ENCODE measurements at regions not wholly inside any gene's neighbourhood (a gene's known extent, or its start where the extent isn't known, plus 50 kb on each side); places are given as distances from the start of the nearest gene placed in this dataset.

- no peaks in the 10 kb centered on the region for H3K27me3 ChIP-seq
- no peaks in the 10 kb centered on the region for H3K9me2 ChIP-seq (replicated peaks; ENCODE audit: insufficient read depth)
- no peaks in the 10 kb centered on the region for H3K36me3 ChIP-seq (replicated peaks; ENCODE audit: insufficient read depth, low read depth)
- H3K27ac ChIP-seq = no peak overlapping the region
- H3K79me2 ChIP-seq = no peaks in the 10 kb centered on the region
- no peak overlapping the region for H3K4me2 ChIP-seq
- no peaks in the 10 kb centered on the region for H4K20me1 ChIP-seq (ENCODE audit: insufficient read depth, poor library complexity, severe bottlenecking)
- 62% methylated on average over 4 of the region's 4 CpGs for WGBS (ENCODE audit: low lambda C conversion rate, missing lambda C conversion rate)
- H3K4me3 ChIP-seq = no peak overlapping the region
- peaks cover 12% of the 10 kb centered on the region for H3K4me1 ChIP-seq (ENCODE audit: insufficient read depth)
- TF ChIP-seq EZH2 (IDR thresholded peaks at IDR 0.05; ENCODE audit: borderline replicate concordance) = no peak
- no peak for TF ChIP-seq CTCF (IDR thresholded peaks at IDR 0.05; ENCODE audit: poor library complexity)
- no peak for TF ChIP-seq EZH2phosphoT487 (IDR thresholded peaks at IDR 0.05; ENCODE audit: low read depth, severe bottlenecking, unreplicated experiment)
- no peaks in the 10 kb centered on the region for H3K9me3 ChIP-seq (ENCODE audit: low read depth)
- no peak for DNase-seq (ENCODE audit: low spot score)
- H2AFZ ChIP-seq = no peak overlapping the region
These were observed 403.7 kb upstream of the CITED2 start for GRCh38 chr6:139778106-139778505.

GRCh38 chr6:139777202-139777970 lies 402.9 kb upstream of the CITED2 start:
- Histone ChIP-seq H3K79me2 (no peaks in the 10 kb centered on the region), H3K27me3 (no peaks in the 10 kb centered on the region), H2AFZ (no peak overlapping the region), H3K9me2 (replicated peaks; ENCODE audit: insufficient read depth) (no peaks in the 10 kb centered on the region), H3K4me2 (no peak overlapping the region), H3K36me3 (replicated peaks; ENCODE audit: insufficient read depth, low read depth) (no peaks in the 10 kb centered on the region), H4K20me1 (ENCODE audit: insufficient read depth, poor library complexity, severe bottlenecking) (no peaks in the 10 kb centered on the region), H3K4me3 (no peak overlapping the region), H3K27ac (no peak overlapping the region), H3K4me1 (ENCODE audit: insufficient read depth) (peaks cover 12% of the 10 kb centered on the region), H3K9me3 (ENCODE audit: low read depth) (no peaks in the 10 kb centered on the region)
- no peak for DNase-seq (ENCODE audit: low spot score)
- 61% methylated on average over 6 of the region's 6 CpGs for WGBS (ENCODE audit: low lambda C conversion rate, missing lambda C conversion rate)
- TF ChIP-seq EZH2phosphoT487 (IDR thresholded peaks at IDR 0.05; ENCODE audit: low read depth, severe bottlenecking, unreplicated experiment) = no peak
- no peak for TF ChIP-seq EZH2 (IDR thresholded peaks at IDR 0.05; ENCODE audit: borderline replicate concordance)
- TF ChIP-seq CTCF (IDR thresholded peaks at IDR 0.05; ENCODE audit: poor library complexity) = no peak

GRCh38 chr6:139776041-139776440 lies 401.6 kb upstream of the CITED2 start:
- no peaks in the 10 kb centered on the region for H3K79me2 ChIP-seq
- no peaks in the 10 kb centered on the region for H3K9me3 ChIP-seq (ENCODE audit: low read depth)
- H3K9me2 ChIP-seq (replicated peaks; ENCODE audit: insufficient read depth) = no peaks in the 10 kb centered on the region
- no peaks in the 10 kb centered on the region for H3K27me3 ChIP-seq
- H3K4me3 ChIP-seq = no peak overlapping the region
- H3K4me2 ChIP-seq = no peak overlapping the region
- no peaks in the 10 kb centered on the region for H3K36me3 ChIP-seq (replicated peaks; ENCODE audit: insufficient read depth, low read depth)
- WGBS (ENCODE audit: low lambda C conversion rate, missing lambda C conversion rate) = 34% methylated on average over 6 of the region's 6 CpGs
- no peaks in the 10 kb centered on the region for H4K20me1 ChIP-seq (ENCODE audit: insufficient read depth, poor library complexity, severe bottlenecking)
- DNase-seq (ENCODE audit: low spot score) = no peak
- H3K27ac ChIP-seq = no peak overlapping the region
- peaks cover 12% of the 10 kb centered on the region for H3K4me1 ChIP-seq (ENCODE audit: insufficient read depth)
- no peak overlapping the region for H2AFZ ChIP-seq
- no peak for TF ChIP-seq EZH2phosphoT487 (IDR thresholded peaks at IDR 0.05; ENCODE audit: low read depth, severe bottlenecking, unreplicated experiment)
- no peak for TF ChIP-seq CTCF (IDR thresholded peaks at IDR 0.05; ENCODE audit: poor library complexity)
- no peak for TF ChIP-seq EZH2 (IDR thresholded peaks at IDR 0.05; ENCODE audit: borderline replicate concordance)

All from hepatocyte (in vitro differentiated cells).